Esophagus muscularis mucosa (tissue), 4 donors: ENCODE measurements at regions not wholly inside any gene's neighbourhood (a gene's known extent, or its start where the extent isn't known, plus 50 kb on each side); places are given as distances from the start of the nearest gene placed in this dataset.

Experiments
- CTCF ChIP-seq, 3 experiments: fragments of 200-600 bp in 2 of 3; fragments of 450-650 bp in 1 of 3; sonication (generic) in 2 of 3; IDR thresholded peaks; one replicate each; pipeline ENCODE4 v1.5.1; 2017 to 2019; ENCODE audit warnings: antibody characterized with exemption in 3 of 3, mild to moderate bottlenecking in 2 of 3, moderate library complexity in 1 of 3
- EP300 ChIP-seq: sonication (generic); formaldehyde crosslinking; IDR thresholded peaks from one replicate; pipeline ENCODE4 v1.6.1; 2017; ENCODE audit warnings: antibody characterized with exemption
- POLR2A ChIP-seq: fragments of 450-650 bp; IDR thresholded peaks from one replicate; pipeline ENCODE4 v1.6.1; 2017; ENCODE audit warnings: antibody characterized with exemption, moderate library complexity, mild to moderate bottlenecking, low read depth

- TF ChIP-seq CTCF (IDR thresholded peaks at IDR 0.05) (no peak), EP300 (no peak), POLR2A (no peak)
Measured at GRCh38 chr1:43072314-43072713, 99.8 kb downstream of the EBNA1BP2 start.
